Activated gamma-delta T cell treated with anti-CD3 and anti-CD28 coated beads, Interleukin-2, amount 50 U/mL, for 16 hours (primary cell): ENCODE measurements at regions not wholly inside any gene's neighbourhood (a gene's known extent, or its start where the extent isn't known, plus 50 kb on each side); places are given as distances from the start of the nearest gene placed in this dataset.

Source experiments
- DNase-seq: peaks from one replicate; pipeline ENCODE4 v3.0.0-alpha.2; 2020; ENCODE audit warnings: low read depth

DNA sequence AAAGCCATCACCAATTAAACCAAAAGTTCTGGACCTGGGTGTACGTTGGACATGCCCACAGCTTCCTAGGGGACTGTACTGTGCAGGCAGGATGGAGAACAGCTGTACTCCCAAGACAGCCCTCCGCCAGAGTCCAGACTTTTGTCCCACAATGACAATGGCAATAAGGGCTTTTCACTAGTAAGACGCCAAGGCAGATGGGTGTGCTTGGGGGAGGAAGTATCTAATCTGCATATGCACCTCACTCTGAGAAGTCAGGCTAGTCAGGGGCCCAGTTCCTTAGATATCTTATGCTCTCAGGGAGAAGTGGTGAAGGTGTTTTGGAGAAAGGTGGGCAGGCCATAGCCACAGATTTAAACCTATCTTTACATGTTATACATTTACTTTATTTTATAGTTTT is 85.1 kb upstream of the USP47 start:
- no peak for DNase-seq

DNA sequence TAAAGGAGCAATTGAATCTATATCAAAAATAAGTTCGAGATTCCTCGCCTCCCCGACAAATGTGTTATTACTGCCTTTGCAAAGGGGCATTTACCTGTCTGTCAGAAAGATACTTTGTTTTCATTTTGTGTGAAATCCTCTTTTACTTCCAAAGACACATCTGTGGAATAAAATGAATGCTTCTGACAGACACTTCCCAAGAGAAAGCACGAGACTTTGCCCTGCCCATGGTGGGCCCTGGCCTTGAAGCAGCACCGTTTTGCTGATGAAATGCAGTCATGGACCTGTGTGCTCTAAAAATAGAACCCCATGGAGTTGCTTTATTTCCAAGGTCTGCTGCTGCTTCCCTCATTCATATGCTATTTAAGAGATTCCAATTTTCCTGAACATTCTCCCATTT is 85.9 kb upstream of the USP47 start:
- DNase-seq = no peak

- no peak for DNase-seq
Measured at GRCh38 chr11:11752679-11753078, 89.1 kb upstream of the USP47 start.

GRCh38 chr11:11750017-11750878 is 91.5 kb upstream of the USP47 start:
- no peak for DNase-seq

DNA sequence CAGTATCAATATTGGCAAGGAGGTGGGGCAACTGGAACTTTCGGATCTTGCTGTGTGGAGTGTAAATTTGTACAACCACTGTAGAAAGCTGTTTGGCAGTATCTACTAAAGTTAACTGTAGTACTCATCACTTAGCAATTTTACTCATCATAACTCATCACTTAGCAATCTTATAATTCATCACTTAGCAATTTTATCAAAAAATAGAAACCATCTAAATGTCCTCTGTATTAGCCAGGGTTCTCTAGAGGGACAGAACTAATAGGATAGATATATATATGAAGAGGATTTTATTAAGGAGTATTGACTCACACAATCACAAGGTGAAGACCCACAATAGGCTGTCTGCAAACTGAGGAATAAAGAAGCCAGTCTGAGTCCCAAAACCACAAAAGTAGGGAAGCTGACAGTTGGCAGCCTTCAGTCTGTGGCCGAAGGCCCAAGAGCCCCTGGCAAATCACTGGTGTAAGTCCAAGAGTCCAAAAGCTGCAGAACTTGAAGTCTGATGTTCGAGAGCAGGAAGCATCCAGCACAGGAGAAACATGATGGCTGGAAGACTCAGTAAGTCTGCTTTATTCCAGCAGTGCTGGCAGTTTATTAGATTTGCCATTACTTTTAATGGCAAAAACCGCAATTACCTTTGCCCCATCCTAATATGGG is 92.9 kb upstream of the USP47 start:
- DNase-seq = no peak

- no peak for DNase-seq
Measured at GRCh38 chr11:11747570-11747969, 94.2 kb upstream of the USP47 start.

DNA sequence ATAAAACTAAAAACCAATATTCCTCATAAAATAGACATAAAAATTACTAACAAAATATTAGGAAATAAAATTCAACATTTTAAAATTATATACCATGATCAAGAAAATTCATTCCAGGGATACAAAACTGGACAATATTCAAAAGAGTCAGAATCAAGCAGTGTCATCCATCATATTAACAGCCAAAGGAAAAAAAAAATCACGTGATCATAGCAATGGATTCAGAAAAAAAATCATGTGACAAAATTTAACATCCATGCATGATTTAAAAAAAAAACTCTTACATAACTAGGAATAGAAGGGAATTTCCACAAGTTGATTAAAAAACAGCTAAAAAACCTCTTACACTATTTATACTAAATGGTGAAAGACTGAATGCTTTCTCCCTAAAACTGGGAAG is 95.3 kb upstream of the USP47 start:
- no peak for DNase-seq

GRCh38 chr11:11743216-11743615 is 98.6 kb upstream of the USP47 start:
- DNase-seq = no peak

DNA sequence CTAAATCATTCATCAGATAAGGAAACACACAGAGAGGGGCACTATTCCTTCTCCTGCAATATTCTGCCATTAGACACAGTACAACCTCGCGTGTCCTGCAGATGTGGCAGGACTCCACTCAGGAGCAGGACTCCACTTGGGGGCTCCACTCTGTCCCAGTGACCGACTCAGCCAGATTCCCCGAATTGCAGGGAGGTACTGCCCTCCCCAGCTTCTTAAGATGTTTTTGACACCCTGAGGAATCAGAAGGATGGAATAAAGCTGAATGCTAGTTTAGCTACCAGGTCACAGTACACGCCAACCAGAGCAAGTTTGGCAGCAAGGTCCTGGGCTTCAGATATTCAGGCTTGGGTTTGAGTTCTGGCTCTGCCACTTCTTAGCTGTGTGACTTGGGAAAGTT is 99.3 kb upstream of the USP47 start:
- no peak for DNase-seq

DNA sequence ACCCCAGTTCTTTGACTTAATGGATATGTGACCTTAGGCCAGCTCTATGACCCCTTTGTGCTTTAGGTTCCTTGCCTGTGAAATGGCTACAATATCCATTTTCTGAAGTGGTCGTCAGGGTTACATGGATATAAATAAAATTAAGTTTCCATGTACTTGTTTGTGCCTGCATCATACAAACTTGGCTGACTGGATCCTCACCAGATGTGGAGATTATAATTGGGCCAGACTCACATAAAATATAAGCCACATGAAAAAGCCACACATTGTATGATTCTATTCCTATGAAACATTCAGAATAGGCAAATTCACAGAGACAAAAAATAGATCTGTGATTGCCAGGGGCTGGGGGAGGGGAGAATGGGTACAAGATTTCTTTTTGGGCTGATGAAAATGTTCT is 100.9 kb upstream of the USP47 start:
- DNase-seq = no peak

DNA sequence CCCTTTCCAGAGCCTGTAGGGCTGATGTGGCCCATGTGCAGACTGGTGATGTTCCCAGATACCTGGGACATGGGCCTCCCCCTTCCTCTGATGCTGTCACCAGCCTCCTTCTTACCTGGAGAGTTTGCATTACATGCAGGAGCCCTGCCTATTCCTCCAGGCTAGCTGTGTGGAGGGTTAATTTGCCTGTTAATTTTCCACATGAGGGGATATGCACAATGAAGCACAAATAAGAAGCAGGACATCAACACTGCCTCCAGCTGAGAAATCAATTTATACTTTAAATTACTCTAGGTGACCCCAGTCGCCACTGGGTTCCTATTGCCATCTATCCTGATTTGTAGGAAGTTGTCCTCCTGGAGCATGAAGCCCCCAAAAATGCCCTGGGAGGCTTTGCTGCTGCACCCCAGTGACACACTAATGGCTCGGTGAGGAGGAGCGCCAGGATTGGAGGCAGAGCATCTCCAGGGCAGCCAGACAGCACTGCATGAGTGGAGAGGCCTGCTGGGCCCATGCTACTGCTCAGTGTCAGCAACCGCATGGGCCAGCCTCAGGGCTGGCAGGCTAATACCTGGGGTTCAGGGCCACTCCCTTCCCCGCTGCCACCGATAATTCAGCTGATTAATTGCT is 101.6 kb upstream of the USP47 start:
- DNase-seq = no peak

DNA sequence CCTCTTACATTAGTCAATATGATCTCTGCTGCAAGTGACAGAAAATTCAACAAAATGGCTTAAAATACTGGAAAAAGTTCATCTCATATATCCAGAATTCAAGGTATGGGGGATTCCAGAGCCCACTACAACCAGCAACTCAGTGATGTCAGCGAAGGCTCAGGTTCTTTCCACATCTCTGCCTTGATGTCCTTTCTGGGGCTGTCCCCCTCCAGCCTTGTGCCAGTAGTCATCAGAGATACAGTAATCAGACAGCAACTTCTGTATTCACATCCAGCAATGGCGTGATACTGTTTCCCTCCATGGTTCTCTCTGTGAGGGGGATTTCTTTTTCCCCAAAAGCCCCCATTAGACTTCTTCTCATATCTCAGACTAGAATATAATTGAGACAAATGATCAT is 103.4 kb upstream of the USP47 start:
- DNase-seq = no peak

DNA sequence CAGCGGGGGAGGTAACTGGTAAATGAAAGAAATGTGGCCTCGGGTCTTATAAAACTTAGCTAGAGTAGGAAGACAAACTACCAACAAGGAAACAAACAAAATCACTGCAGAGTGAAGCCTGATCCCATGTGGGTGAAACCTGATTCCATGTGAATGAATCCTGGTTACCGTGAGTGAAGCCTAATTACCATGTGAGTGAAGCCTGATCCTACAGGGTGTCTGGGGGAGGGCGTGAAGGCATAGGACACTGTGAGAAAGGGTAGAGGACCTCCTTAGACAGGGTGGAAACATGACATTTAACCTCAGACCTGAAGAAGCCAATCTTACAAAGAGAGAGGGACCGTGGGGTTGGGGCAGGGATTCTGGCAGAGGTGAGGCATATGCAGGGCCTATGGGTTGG is 106.2 kb upstream of the USP47 start:
- DNase-seq = no peak

DNA sequence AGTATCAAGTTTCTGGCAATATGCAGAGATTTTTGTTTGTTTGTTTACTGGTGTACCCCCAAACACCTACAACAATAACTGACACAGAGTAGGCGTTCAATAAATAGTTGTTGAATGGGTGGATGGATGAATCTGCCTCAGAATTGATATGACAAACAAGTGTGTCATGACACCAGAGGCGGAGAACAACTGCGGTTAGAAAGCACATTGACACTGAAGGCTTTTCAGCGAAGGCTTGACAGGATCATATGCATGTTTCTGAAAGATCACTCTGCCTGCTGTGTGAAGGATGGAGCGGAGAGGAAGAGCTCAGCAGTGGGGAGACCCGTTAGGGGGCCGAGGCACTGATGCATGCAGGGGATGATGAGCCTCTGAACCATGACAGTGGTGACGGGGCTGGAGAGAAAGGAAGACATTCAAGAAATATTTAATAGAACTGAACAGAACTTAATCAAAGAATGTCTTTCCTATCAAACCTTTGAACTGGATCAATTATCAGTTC is 108.5 kb upstream of the USP47 start:
- no peak for DNase-seq

DNA sequence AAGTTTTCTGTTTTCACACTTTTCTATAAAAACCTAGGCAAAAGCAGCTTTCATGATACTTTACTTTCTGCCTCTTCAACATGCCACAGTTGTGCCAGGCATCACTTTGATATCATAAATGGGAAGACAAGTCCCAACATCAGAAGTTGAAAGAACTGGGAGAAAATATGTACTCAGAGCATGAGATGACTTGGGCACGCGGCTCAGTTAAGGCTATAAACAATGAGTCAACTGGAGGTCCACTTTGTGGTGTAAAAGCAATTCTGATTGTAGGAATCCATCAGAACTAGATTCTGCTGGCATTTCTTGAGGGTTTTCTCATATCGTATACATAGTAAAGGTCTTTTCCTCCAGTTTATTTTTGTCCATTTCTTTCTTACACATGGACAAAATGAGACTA is 109.7 kb upstream of the USP47 start:
- no peak for DNase-seq

DNA sequence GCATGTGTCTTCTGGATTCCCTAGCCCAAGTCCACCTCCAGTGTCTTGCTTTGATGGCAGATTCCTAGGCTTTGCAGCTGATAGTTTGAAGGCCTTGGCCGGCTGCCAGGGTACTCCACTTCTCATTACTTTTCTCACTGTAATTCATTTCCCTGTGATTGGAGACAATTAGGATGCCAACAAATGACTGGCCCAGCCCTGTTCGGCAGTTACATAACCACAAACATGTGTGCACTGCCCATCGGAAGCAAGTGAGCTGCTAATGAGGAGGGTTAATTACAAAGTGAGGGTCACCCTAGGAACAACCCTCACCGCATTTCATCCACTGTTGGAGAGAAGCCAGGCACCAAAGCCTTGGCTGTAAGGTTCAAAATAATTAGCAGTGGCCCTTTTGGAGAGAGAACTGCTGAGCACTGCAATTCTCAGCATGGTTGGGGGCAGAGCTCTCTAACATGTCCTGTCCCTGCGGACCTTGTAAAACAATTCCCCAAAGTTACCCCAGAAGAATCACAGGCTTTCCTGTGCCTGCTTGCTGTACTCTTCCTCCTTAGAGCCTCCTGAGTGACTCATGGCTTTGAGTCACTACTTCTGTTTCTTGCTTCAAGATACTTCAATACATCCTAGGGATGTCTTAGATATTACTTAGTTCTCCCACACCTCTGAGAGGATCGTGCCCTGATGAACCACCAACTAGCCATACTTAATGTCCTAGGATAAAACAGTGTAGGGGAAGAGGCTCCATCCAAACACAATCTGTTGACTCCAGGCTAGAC is 109.7 kb upstream of the GALNT18 start:
- no peak for DNase-seq

DNA sequence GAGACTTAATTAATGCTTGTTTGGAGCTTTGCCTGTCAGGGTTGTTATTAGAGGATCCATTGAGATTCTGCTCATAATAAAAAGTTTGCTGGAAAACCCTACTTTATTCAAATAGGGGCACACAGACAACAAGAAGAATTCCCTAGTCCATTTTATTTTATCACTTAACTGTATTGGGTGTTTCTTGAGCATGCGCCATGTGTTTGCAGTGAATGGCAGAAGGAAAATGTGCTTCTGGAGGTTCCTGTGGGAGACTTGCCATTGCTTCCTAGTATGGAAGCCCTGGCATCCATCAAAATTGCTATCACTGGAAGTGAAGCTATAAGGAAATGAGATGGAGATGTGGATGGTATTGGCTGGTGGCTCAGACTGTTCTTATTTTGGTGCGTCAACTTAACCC is 106.6 kb upstream of the GALNT18 start:
- no peak for DNase-seq

DNA sequence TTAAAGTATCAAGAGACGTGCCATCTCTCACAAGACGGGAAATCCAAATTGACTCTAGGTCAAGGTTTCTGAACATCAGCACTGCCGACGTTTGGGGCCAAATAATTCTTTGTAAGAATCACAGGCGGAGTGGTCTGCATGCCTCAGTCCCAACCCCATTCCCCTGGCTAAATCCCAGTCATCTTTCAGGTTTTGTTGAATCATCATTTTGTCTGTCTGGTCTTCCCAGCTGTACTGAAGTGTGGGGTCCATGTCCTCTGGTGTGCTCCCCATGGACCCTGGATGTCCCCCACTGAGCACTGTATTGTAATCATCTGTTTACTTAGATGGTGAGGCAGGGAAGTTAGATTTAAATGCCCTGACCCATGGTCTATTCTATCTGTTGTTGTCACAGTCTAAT is 103.6 kb upstream of the GALNT18 start:
- DNase-seq = no peak

GRCh38 chr11:11724994-11725393 is 103.2 kb upstream of the GALNT18 start:
- no peak for DNase-seq

- DNase-seq = no peak
Measured at GRCh38 chr11:11722861-11723260, 101.1 kb upstream of the GALNT18 start.

DNA sequence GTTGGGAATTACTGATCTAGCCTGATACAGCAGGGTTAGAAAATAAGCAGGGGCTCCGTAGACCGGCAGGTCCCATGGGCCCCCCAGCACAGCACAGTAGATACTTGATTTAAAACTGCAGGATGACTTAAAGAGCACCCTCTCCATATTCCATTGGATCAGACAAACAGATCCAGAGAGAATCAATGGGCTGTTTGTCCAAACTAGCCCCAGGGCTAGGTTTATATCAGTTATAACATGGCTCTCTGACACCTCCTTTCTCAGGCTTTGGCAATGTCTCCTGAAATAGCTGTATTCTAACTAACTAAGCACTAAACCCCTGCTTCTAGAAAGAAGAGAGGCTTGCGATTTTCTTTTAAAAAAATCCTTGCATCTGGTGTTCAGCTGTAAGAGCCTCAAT is 100.4 kb upstream of the GALNT18 start:
- no peak for DNase-seq

DNA sequence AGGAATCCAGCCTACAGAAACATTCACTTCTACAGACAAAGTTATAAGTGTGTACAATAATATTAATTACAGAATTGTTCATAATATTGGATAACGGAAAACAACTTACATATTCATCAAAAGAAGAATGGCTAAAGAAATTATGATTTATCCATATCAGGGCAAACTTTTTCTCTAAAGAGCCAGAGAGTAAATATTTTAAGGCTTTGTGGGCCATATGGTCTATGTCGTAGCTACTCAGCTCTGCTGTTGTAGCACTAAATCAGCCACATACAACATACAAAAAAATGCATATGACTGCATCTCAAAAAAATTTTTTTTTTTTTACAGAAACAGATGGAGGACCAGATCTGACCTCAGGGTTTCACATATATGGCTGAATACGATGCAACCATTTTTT is 96.7 kb upstream of the GALNT18 start:
- DNase-seq = no peak
